ENCODE measurements at regions not wholly inside any gene's neighbourhood (a gene's known extent, or its start where the extent isn't known, plus 50 kb on each side); places are given as distances from the start of the nearest gene placed in this dataset.

DNA sequence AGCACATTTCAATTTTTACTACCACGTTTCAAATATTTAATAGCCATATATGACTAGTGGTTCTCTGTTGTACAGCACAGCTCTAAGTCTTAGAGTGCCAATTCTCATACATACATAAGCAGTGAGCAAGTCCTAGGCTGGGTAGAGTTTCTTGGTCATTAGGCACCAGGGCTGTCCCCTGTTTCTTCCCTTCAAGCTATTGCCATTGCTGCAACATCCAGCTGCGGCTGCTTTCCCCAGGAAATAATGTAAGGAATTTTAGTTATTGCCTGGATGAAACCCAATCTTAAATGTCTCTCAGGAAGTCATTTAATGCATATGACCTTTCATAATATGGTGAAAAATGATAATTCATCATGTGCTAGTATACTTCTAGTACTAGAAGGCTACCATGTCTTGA is 74.1 kb upstream of the PPP3CA start:
- TF ChIP-seq, protein P1, sequence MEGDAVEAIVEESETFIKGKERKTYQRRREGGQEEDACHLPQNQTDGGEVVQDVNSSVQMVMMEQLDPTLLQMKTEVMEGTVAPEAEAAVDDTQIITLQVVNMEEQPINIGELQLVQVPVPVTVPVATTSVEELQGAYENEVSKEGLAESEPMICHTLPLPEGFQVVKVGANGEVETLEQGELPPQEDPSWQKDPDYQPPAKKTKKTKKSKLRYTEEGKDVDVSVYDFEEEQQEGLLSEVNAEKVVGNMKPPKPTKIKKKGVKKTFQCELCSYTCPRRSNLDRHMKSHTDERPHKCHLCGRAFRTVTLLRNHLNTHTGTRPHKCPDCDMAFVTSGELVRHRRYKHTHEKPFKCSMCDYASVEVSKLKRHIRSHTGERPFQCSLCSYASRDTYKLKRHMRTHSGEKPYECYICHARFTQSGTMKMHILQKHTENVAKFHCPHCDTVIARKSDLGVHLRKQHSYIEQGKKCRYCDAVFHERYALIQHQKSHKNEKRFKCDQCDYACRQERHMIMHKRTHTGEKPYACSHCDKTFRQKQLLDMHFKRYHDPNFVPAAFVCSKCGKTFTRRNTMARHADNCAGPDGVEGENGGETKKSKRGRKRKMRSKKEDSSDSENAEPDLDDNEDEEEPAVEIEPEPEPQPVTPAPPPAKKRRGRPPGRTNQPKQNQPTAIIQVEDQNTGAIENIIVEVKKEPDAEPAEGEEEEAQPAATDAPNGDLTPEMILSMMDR (IDR thresholded peaks at IDR 0.05; ENCODE audit: insufficient read depth, low read depth, low read length) = no peak
- no peak for TF ChIP-seq EZH2 (IDR thresholded peaks at IDR 0.05; ENCODE audit: insufficient read depth, low read length)

All from astrocyte (in vitro differentiated cells and primary cell).